Tibial nerve (tissue), 4 donors: ENCODE measurements at regions not wholly inside any gene's neighbourhood (a gene's known extent, or its start where the extent isn't known, plus 50 kb on each side); places are given as distances from the start of the nearest gene placed in this dataset.

Experiments
- DNase-seq, 2 donors: peaks; one replicate each; pipeline ENCODE4 v3.0.0-alpha.2; 2019; ENCODE audit warnings: low spot score in 2 of 2
- H3K27ac ChIP-seq, 4 donors: fragments of 200-600 bp; sonication (generic) in 3 of 4; one replicate each; pipeline ENCODE4 v1.5.1; 2017 to 2019; ENCODE audit warnings: mild to moderate bottlenecking in 1 of 4
- H3K27me3 ChIP-seq, 2 donors: fragments of 200-600 bp; sonication (generic) in 1 of 2; one replicate each; pipeline versions ENCODE4 v1.5.1 to v1.6.0; 2017 to 2019
- H3K36me3 ChIP-seq, 3 donors: fragments of 200-600 bp; sonication (generic); one replicate each; pipeline ENCODE4 v1.5.1; 2018 to 2019
- H3K4me1 ChIP-seq, 4 donors: fragments of 200-600 bp; sonication (generic) in 3 of 4; one replicate each; pipeline ENCODE4 v1.5.1; 2017 to 2019
- H3K4me3 ChIP-seq, 4 donors: fragments of 200-600 bp; sonication (generic) in 3 of 4; one replicate each; pipeline ENCODE4 v1.5.1; 2017 to 2019; ENCODE audit warnings: mild to moderate bottlenecking in 1 of 4, moderate library complexity in 1 of 4
- H3K9me3 ChIP-seq, 4 donors: fragments of 200-600 bp; sonication (generic) in 3 of 4; one replicate each; pipeline ENCODE4 v1.5.1; 2017 to 2019
- EP300 ChIP-seq, 2 donors: sonication (generic); formaldehyde crosslinking; IDR thresholded peaks; one replicate each; pipeline ENCODE4 v1.6.1; 2017; ENCODE audit warnings: antibody characterized with exemption in 2 of 2, mild to moderate bottlenecking in 1 of 2
- POLR2A ChIP-seq, 2 donors: fragments of 450-650 bp; IDR thresholded peaks; one replicate each; pipeline ENCODE4 v1.6.1; 2017; ENCODE audit warnings: antibody characterized with exemption in 2 of 2, mild to moderate bottlenecking in 2 of 2, moderate library complexity in 2 of 2
- WGBS, 2 donors: methylation state at CpG; one replicate each; pipeline ENCODE4 v1.1.5; 2018; 5-methylcytosine and 5-hydroxymethylcytosine counted together
- TF ChIP-seq, protein P1 (sequence below), 5 experiments: fragments of 200-600 bp in 3 of 5; fragments of 450-650 bp in 2 of 5; sonication (generic) in 3 of 5; IDR thresholded peaks; one replicate each; pipeline ENCODE4 v1.5.1; 2016 to 2019; ENCODE audit warnings: antibody characterized with exemption in 5 of 5, mild to moderate bottlenecking in 3 of 5, moderate library complexity in 2 of 5

GRCh38 chr2:4356109-4356508, 652.7 kb downstream of the DCDC2C start:
- 80 to 83% methylated on average over 3 of the region's 3 CpGs for WGBS, 2 donors
- H3K27me3 ChIP-seq, result no peaks in the 10 kb centered on the region
- no peak overlapping the region for H3K27ac ChIP-seq
- H3K4me3 ChIP-seq, result no peak overlapping the region
- no peak for TF ChIP-seq POLR2A (IDR thresholded peaks at IDR 0.05)
- no peak for TF ChIP-seq EP300 (IDR thresholded peaks at IDR 0.05)
- TF ChIP-seq, protein P1, sequence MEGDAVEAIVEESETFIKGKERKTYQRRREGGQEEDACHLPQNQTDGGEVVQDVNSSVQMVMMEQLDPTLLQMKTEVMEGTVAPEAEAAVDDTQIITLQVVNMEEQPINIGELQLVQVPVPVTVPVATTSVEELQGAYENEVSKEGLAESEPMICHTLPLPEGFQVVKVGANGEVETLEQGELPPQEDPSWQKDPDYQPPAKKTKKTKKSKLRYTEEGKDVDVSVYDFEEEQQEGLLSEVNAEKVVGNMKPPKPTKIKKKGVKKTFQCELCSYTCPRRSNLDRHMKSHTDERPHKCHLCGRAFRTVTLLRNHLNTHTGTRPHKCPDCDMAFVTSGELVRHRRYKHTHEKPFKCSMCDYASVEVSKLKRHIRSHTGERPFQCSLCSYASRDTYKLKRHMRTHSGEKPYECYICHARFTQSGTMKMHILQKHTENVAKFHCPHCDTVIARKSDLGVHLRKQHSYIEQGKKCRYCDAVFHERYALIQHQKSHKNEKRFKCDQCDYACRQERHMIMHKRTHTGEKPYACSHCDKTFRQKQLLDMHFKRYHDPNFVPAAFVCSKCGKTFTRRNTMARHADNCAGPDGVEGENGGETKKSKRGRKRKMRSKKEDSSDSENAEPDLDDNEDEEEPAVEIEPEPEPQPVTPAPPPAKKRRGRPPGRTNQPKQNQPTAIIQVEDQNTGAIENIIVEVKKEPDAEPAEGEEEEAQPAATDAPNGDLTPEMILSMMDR (IDR thresholded peaks at IDR 0.05), result no peak
- H3K4me1 ChIP-seq, result no peaks in the 10 kb centered on the region
- H3K9me3 ChIP-seq, result no peaks in the 10 kb centered on the region
- no peaks in the 10 kb centered on the region for H3K36me3 ChIP-seq
- DNase-seq, result no peak

DNA sequence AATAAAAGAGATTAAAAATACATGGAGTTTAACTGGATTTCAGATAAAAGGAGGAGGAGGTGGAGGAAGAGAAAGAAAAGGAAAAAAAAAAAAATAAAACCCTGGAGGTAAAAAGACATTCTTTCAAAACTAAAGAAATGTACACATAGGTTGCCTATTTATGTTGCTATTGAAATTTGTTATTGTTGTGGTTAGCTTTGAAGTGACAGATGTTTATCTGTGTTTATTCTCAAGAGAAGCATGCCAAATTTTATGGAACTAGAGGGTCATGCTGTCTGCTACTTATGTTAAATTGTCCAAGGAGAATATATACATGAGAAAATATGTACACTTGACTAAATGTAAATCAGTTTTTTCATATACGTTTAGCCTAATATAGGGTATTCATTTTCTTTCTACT, 653.2 kb downstream of the DCDC2C start:
- no peak for DNase-seq
- TF ChIP-seq, protein P1 (IDR thresholded peaks at IDR 0.05), result no peak
- H3K4me1 ChIP-seq, result no peaks in the 10 kb centered on the region
- no peak overlapping the region for H3K27ac ChIP-seq
- no peaks in the 10 kb centered on the region for H3K27me3 ChIP-seq
- H3K4me3 ChIP-seq, result no peak overlapping the region
- 79 to 92% methylated on average over 1 of the region's 1 CpG for WGBS, 2 donors
- H3K9me3 ChIP-seq, result no peaks in the 10 kb centered on the region
- H3K36me3 ChIP-seq, result no peaks in the 10 kb centered on the region

GRCh38 chr2:4357121-4357520, 653.7 kb downstream of the DCDC2C start:
- H3K27me3 ChIP-seq, result no peaks in the 10 kb centered on the region
- no peak for DNase-seq
- H3K4me3 ChIP-seq, result no peak overlapping the region
- no peak for TF ChIP-seq POLR2A (IDR thresholded peaks at IDR 0.05)
- TF ChIP-seq EP300 (IDR thresholded peaks at IDR 0.05), result no peak
- TF ChIP-seq, protein P1 (IDR thresholded peaks at IDR 0.05), result no peak
- H3K27ac ChIP-seq, result no peak overlapping the region
- no peaks in the 10 kb centered on the region for H3K36me3 ChIP-seq
- no peaks in the 10 kb centered on the region for H3K4me1 ChIP-seq
- no peaks in the 10 kb centered on the region for H3K9me3 ChIP-seq
- 43 to 50% methylated on average over 8 of the region's 8 CpGs for WGBS, 2 donors

GRCh38 chr2:4358837-4359236, 655.5 kb downstream of the DCDC2C start:
- H3K9me3 ChIP-seq, result no peaks in the 10 kb centered on the region
- H3K27me3 ChIP-seq, result no peaks in the 10 kb centered on the region
- H3K27ac ChIP-seq, result no peak overlapping the region
- no peak overlapping the region for H3K4me3 ChIP-seq
- TF ChIP-seq EP300 (IDR thresholded peaks at IDR 0.05) (no peak), POLR2A (IDR thresholded peaks at IDR 0.05) (no peak)
- TF ChIP-seq, protein P1 (IDR thresholded peaks at IDR 0.05), result no peak
- WGBS, 2 donors, result 46 to 61% methylated on average over 5 of the region's 5 CpGs
- DNase-seq, result no peak
- no peaks in the 10 kb centered on the region for H3K4me1 ChIP-seq
- H3K36me3 ChIP-seq, result no peaks in the 10 kb centered on the region

DNA sequence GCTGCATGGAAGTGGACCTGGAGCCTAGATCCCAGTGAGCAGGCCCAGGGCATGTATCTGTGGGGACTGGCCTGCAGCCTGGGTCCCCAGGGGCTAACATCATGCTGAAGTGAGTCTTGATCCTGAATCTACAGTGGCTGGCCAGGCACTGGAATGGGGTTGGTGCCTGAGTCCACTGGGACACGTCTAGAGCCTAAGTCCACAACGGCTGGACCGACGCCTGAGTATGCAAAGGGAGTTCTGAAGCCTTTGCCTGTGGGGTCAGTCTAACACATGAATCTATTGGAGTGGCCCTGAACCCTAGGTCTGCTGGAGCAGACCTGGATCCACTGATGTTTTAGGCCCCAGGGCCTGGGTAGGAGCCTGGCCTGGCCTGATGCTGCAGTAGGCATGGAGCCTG, 665.5 kb downstream of the DCDC2C start:
- DNase-seq, result no peak
- TF ChIP-seq POLR2A (IDR thresholded peaks at IDR 0.05), result no peak
- no peak for TF ChIP-seq EP300 (IDR thresholded peaks at IDR 0.05)
- TF ChIP-seq, protein P1 (IDR thresholded peaks at IDR 0.05), result no peak
- H3K27me3 ChIP-seq, result no peaks in the 10 kb centered on the region
- H3K27ac ChIP-seq, result no peak overlapping the region
- no peaks in the 10 kb centered on the region for H3K4me1 ChIP-seq
- peaks cover 0 to 50% (median 3%) of the 10 kb centered on the region in 4 donors for H3K9me3 ChIP-seq
- H3K4me3 ChIP-seq, result no peak overlapping the region
- H3K36me3 ChIP-seq, result no peaks in the 10 kb centered on the region
- 87% methylated on average over 3 of the region's 4 CpGs; no CpG with 5 or more reads in 1 of the 2 donors for WGBS, 2 donors
